ENCODE measurements at regions not wholly inside any gene's neighbourhood (a gene's known extent, or its start where the extent isn't known, plus 50 kb on each side); places are given as distances from the start of the nearest gene placed in this dataset.

GRCh38 chr5:72007336-72008111 is 99.8 kb upstream of the MAP1B start:
- no peak for DNase-seq

- no peak for DNase-seq
Observed at GRCh38 chr5:72009280-72009679, 98.0 kb upstream of the MAP1B start.

- no peak for DNase-seq
Observed at GRCh38 chr5:72010430-72010829, 96.8 kb upstream of the MAP1B start.

GRCh38 chr5:72012906-72013305 is 94.4 kb upstream of the MAP1B start:
- no peak for DNase-seq

GRCh38 chr5:72013766-72014624 is 93.3 kb upstream of the MAP1B start:
- DNase-seq = peak; percentile 3

GRCh38 chr5:72015103-72015548 is 92.1 kb upstream of the MAP1B start:
- DNase-seq = peak; percentile 64

- DNase-seq = peak; percentile 70
Observed at GRCh38 chr5:72018143-72018803, 89.0 kb upstream of the MAP1B start.

GRCh38 chr5:72020161-72020983 is 86.9 kb upstream of the MAP1B start:
- no peak for DNase-seq

GRCh38 chr5:72021651-72022357 is 85.5 kb upstream of the MAP1B start:
- no peak for DNase-seq

GRCh38 chr5:72028382-72028781 is 78.9 kb upstream of the MAP1B start:
- no peak for DNase-seq

- no peak for DNase-seq
Observed at GRCh38 chr5:72030237-72030636, 77.0 kb upstream of the MAP1B start.

- no peak for DNase-seq
Observed at GRCh38 chr5:72032788-72033187, 74.5 kb upstream of the MAP1B start.

GRCh38 chr5:72034770-72035169 is 72.5 kb upstream of the MAP1B start:
- no peak for DNase-seq

- no peak for DNase-seq
Observed at GRCh38 chr5:72035831-72036230, 71.4 kb upstream of the MAP1B start.

- DNase-seq = no peak
Observed at GRCh38 chr5:72036951-72037350, 70.3 kb upstream of the MAP1B start.

GRCh38 chr5:72040513-72040912 is 66.8 kb upstream of the MAP1B start:
- DNase-seq = no peak

- no peak for DNase-seq
Observed at GRCh38 chr5:72041654-72042053, 65.6 kb upstream of the MAP1B start.

- DNase-seq = no peak
Observed at GRCh38 chr5:72042097-72042496, 65.2 kb upstream of the MAP1B start.

GRCh38 chr5:72045692-72046091 is 61.6 kb upstream of the MAP1B start:
- no peak for DNase-seq

- no peak for DNase-seq
Observed at GRCh38 chr5:72046106-72046505, 61.2 kb upstream of the MAP1B start.

GRCh38 chr5:72055636-72056035 is 51.6 kb upstream of the MAP1B start:
- no peak for DNase-seq

Data from RPMI8226 (cell line).